Fibroblast of lung (primary cell): ENCODE measurements at regions not wholly inside any gene's neighbourhood (a gene's known extent, or its start where the extent isn't known, plus 50 kb on each side); places are given as distances from the start of the nearest gene placed in this dataset.

Experiments
- DNase-seq, 2 donors: peaks; one replicate each; pipeline versions ENCODE4 v3.0.0 to v3.0.0-alpha.2; 2010; ENCODE audit warnings: low read depth in 2 of 2
- H2AFZ ChIP-seq: 2 replicates; pipeline ENCODE4 v1.5.1; 2012; ENCODE audit warnings: low read length, control low read depth, inconsistent platforms
- H3K27ac ChIP-seq: 2 replicates; pipeline ENCODE4 v1.5.1; 2011; ENCODE audit warnings: low read length, control low read depth; ENCODE audit not compliant: insufficient read depth
- H3K27me3 ChIP-seq: 2 replicates; pipeline ENCODE4 v1.5.1; 2011; ENCODE audit warnings: mild to moderate bottlenecking, low read length; ENCODE audit not compliant: control insufficient read depth, insufficient read depth
- H3K36me3 ChIP-seq: 2 replicates; pipeline ENCODE4 v1.5.1; 2011; ENCODE audit warnings: low read length; ENCODE audit not compliant: control insufficient read depth, insufficient read depth
- H3K4me1 ChIP-seq: 2 replicates; pipeline ENCODE4 v1.5.1; 2011; ENCODE audit warnings: low read length; ENCODE audit not compliant: control insufficient read depth, insufficient read depth; ENCODE audit errors: extremely low read depth
- H3K4me2 ChIP-seq: 2 replicates; pipeline ENCODE4 v1.5.1; 2011; ENCODE audit warnings: low read length, control low read depth; ENCODE audit not compliant: insufficient read depth; ENCODE audit errors: extremely low read depth
- H3K4me3 ChIP-seq, 4 experiments: fragments of 200-600 bp in 1 of 4; sonication (generic) in 1 of 4; replicated peaks in 1 of 4; 2 replicates each; pipeline ENCODE4 v1.5.1; 2011 to 2016; ENCODE audit warnings: low read length in 4 of 4, low read depth in 3 of 4, mild to moderate bottlenecking in 3 of 4, control low read depth in 2 of 4, inconsistent platforms in 1 of 4, mixed read lengths in 1 of 4; ENCODE audit not compliant: insufficient read depth in 1 of 4; ENCODE audit errors: control extremely low read depth in 1 of 4
- H3K79me2 ChIP-seq: 2 replicates; pipeline ENCODE4 v1.5.1; 2012; ENCODE audit warnings: mild to moderate bottlenecking, low read length, inconsistent platforms; ENCODE audit not compliant: control insufficient read depth, insufficient read depth
- H3K9ac ChIP-seq: 2 replicates; pipeline ENCODE4 v1.5.1; 2011; ENCODE audit warnings: mild to moderate bottlenecking, low read length, control low read depth; ENCODE audit not compliant: insufficient read depth
- H3K9me3 ChIP-seq: 2 replicates; pipeline ENCODE4 v1.5.1; 2012; ENCODE audit warnings: low read depth, low read length; ENCODE audit not compliant: control insufficient read depth, insufficient read depth
- H4K20me1 ChIP-seq: 2 replicates; pipeline ENCODE4 v1.5.1; 2011; ENCODE audit warnings: low read length; ENCODE audit not compliant: control insufficient read depth, insufficient read depth; ENCODE audit errors: extremely low read depth
- CTCF ChIP-seq, 2 donors: IDR thresholded peaks in 1 of 2; conservative IDR thresholded peaks in 1 of 2; 1 replicate in 1 of 2; 2 replicates in 1 of 2; pipeline ENCODE4 v1.5.1; 2011 to 2012; ENCODE audit warnings: low read length in 2 of 2, control low read depth in 1 of 2, inconsistent platforms in 1 of 2, low read depth in 1 of 2, mild to moderate bottlenecking in 1 of 2
- EZH2 ChIP-seq: IDR thresholded peaks from 2 replicates; pipeline ENCODE4 v1.5.1; 2012; ENCODE audit warnings: low read length, control low read depth, mild to moderate bottlenecking; ENCODE audit errors: missing control alignments

- peaks cover 17% of the 10 kb centered on the region for H3K4me1 ChIP-seq
- H2AFZ ChIP-seq: no peak overlapping the region
- H3K36me3 ChIP-seq: no peaks in the 10 kb centered on the region
- DNase-seq: no peak
- no peaks in the 10 kb centered on the region for H3K9me3 ChIP-seq
- no peaks in the 10 kb centered on the region for H3K79me2 ChIP-seq
- no peaks in the 10 kb centered on the region for H3K27me3 ChIP-seq
- no peak overlapping the region for H3K4me3 ChIP-seq
- H3K27ac ChIP-seq: no peak overlapping the region
- TF ChIP-seq CTCF (conservative IDR thresholded peaks at IDR 0.05 in 1 of 2, IDR thresholded peaks at IDR 0.05 in 1 of 2; ENCODE audit: low read depth in 1 of 2, low read length in 2 of 2) (no peak), EZH2 (no peak)
- no peak overlapping the region for H3K4me2 ChIP-seq
- no peaks in the 10 kb centered on the region for H4K20me1 ChIP-seq
- no peak overlapping the region for H3K9ac ChIP-seq
Observed at GRCh38 chr9:104988539-104988938, 60.6 kb upstream of the ABCA1 start.

- Histone ChIP-seq H4K20me1 (no peaks in the 10 kb centered on the region), H3K9me3 (no peaks in the 10 kb centered on the region), H3K36me3 (no peaks in the 10 kb centered on the region), H3K27me3 (no peaks in the 10 kb centered on the region), H3K4me3 (peak overlapping the region; percentile 66 to 79 (median 72)), H3K9ac (peak overlapping the region; percentile 63), H3K27ac (peak overlapping the region; percentile 82), H2AFZ (peak overlapping the region; percentile 90), H3K79me2 (no peaks in the 10 kb centered on the region), H3K4me1 (peaks cover 19% of the 10 kb centered on the region), H3K4me2 (peak overlapping the region; percentile 71)
- DNase-seq: peak; percentile 86 to 87
- TF ChIP-seq CTCF (conservative IDR thresholded peaks at IDR 0.05 in 1 of 2, IDR thresholded peaks at IDR 0.05 in 1 of 2; ENCODE audit: low read depth in 1 of 2, low read length in 2 of 2) (no peak), EZH2 (no peak)
Observed at GRCh38 chr9:104991144-104991953, 63.4 kb upstream of the ABCA1 start.

GRCh38 chr9:104992659-104993058, 64.7 kb upstream of the ABCA1 start:
- Histone ChIP-seq H3K27me3 (no peaks in the 10 kb centered on the region), H3K4me2 (no peak overlapping the region), H3K9me3 (no peaks in the 10 kb centered on the region), H2AFZ (no peak overlapping the region), H3K4me1 (peaks cover 19% of the 10 kb centered on the region), H3K4me3 (no peak overlapping the region), H3K9ac (no peak overlapping the region), H3K27ac (no peak overlapping the region), H3K79me2 (no peaks in the 10 kb centered on the region), H3K36me3 (no peaks in the 10 kb centered on the region), H4K20me1 (no peaks in the 10 kb centered on the region)
- no peak for TF ChIP-seq CTCF (conservative IDR thresholded peaks at IDR 0.05 in 1 of 2, IDR thresholded peaks at IDR 0.05 in 1 of 2; ENCODE audit: low read depth in 1 of 2, low read length in 2 of 2)
- TF ChIP-seq EZH2: no peak
- peak; percentile 67 to 88 for DNase-seq
